K562 (cell line): ENCODE measurements at regions not wholly inside any gene's neighbourhood (a gene's known extent, or its start where the extent isn't known, plus 50 kb on each side); places are given as distances from the start of the nearest gene placed in this dataset.

ENCODE experiments used
- ATAC-seq: fragments of 200-7000 bp; cut with Tn5 transposase; 3 replicates; pipeline ENCODE4 v1.9.1; 2020; ENCODE audit warnings: moderate library complexity
- BruUV-seq: library from RNA; stranded (reverse); fragments of 400-500 nt; replicated peaks from 2 replicates; lab custom pipeline; 2021; lab: Mats Ljungman, UMichigan
- CTCF ChIA-PET: fragments of 300-600 bp; formaldehyde crosslinking; extraction: SDS; loops from one replicate; lab custom pipeline; 2021; ENCODE audit warnings: low intra/inter-chr PET ratio; lab: Yijun Ruan, JAX
- POLR2A ChIA-PET: fragments of 300-600, 350-650 bp; sonication (Branson Sonifier 250); formaldehyde crosslinking; extraction: SDS; loops from one replicate; lab custom pipeline; 2021; ENCODE audit warnings: antibody characterized with exemption, inconsistent platforms; lab: Yijun Ruan, JAX
- DNase-seq, 4 experiments: peaks; one replicate each; pipeline versions ENCODE4 v3.0.0 to v3.0.0-alpha.2; 2011 to 2018; ENCODE audit warnings: low spot score in 3 of 4, mixed read lengths in 3 of 4; ENCODE audit errors: extremely low read depth in 1 of 4
- FAIRE-seq: peaks from 2 replicates; lab custom pipeline; 2011; peaks lifted over from hg19 to GRCh38; lab: Jason Lieb, UNC
- H2AFZ ChIP-seq: 2 replicates; pipeline ENCODE4 v1.6.0; 2011; ENCODE audit warnings: low read depth, low read length, control low read depth, inconsistent platforms
- H3K27ac ChIP-seq: fragments of 200-600 bp; 3 replicates; pipeline ENCODE4 v1.8.0; 2011; ENCODE audit warnings: low read depth, mild to moderate bottlenecking, control low read depth, inconsistent platforms, low read length, moderate library complexity, mixed read lengths; ENCODE audit errors: extremely low read depth
- H3K27me3 ChIP-seq, 2 experiments: fragments of 300-600 bp in 1 of 2; 2 replicates in 1 of 2; 3 replicates in 1 of 2; pipeline versions ENCODE4 v1.6.0 to v1.8.0; 2011; ENCODE audit warnings: inconsistent platforms in 2 of 2, low read length in 2 of 2, mild to moderate bottlenecking in 1 of 2, mixed read lengths in 1 of 2, moderate library complexity in 1 of 2; ENCODE audit not compliant: control insufficient read depth in 2 of 2, insufficient read depth in 2 of 2
- H3K36me3 ChIP-seq: fragments of 300-600 bp; 3 replicates; pipeline ENCODE4 v1.8.0; 2011; ENCODE audit warnings: mild to moderate bottlenecking, low read length, inconsistent platforms; ENCODE audit not compliant: control insufficient read depth, insufficient read depth
- H3K4me1 ChIP-seq, 2 experiments: fragments of 200-600 bp in 1 of 2; replicated peaks in 1 of 2; 2 replicates in 1 of 2; 3 replicates in 1 of 2; pipeline versions ENCODE4 v1.5.1 to v1.8.0; 2011; ENCODE audit warnings: inconsistent platforms in 2 of 2, low read length in 2 of 2, mild to moderate bottlenecking in 1 of 2, mixed read lengths in 1 of 2, moderate library complexity in 1 of 2; ENCODE audit not compliant: control insufficient read depth in 2 of 2, insufficient read depth in 2 of 2
- H3K4me2 ChIP-seq: 2 replicates; pipeline ENCODE4 v1.6.1; 2011; ENCODE audit warnings: low read length, control low read depth, inconsistent platforms, mixed read lengths; ENCODE audit not compliant: insufficient read depth
- H3K4me3 ChIP-seq: fragments of 200-600 bp; sonication (generic), shearing (Covaris generic); 2 replicates; pipeline ENCODE4 v1.5.1; 2016; ENCODE audit warnings: control low read depth, inconsistent platforms
- H3K79me2 ChIP-seq: fragments of 200-600 bp; 3 replicates; pipeline ENCODE4 v1.8.0; 2011; ENCODE audit warnings: low read length, inconsistent platforms; ENCODE audit not compliant: control insufficient read depth, insufficient read depth
- H3K9ac ChIP-seq, 2 experiments: 2 replicates each; pipeline versions ENCODE4 v1.6.0 to v1.6.1; 2011; ENCODE audit warnings: low read depth in 2 of 2, low read length in 2 of 2, control low read depth in 1 of 2, inconsistent platforms in 1 of 2, mild to moderate bottlenecking in 1 of 2, mixed read lengths in 1 of 2; ENCODE audit not compliant: insufficient read depth in 1 of 2
- H3K9me1 ChIP-seq: one replicate; pipeline ENCODE4 v1.6.0; 2011; ENCODE audit warnings: inconsistent platforms, mild to moderate bottlenecking, low read length, moderate library complexity; ENCODE audit not compliant: control insufficient read depth, insufficient read depth
- H3K9me3 ChIP-seq: replicated peaks from 2 replicates; pipeline ENCODE4 v1.5.1; 2011; ENCODE audit warnings: low read depth, low read length, inconsistent platforms; ENCODE audit not compliant: control insufficient read depth, insufficient read depth
- H4K20me1 ChIP-seq: replicated peaks from 2 replicates; pipeline ENCODE4 v1.6.1; 2011; ENCODE audit warnings: low read length, inconsistent platforms, mixed read lengths; ENCODE audit not compliant: control insufficient read depth, insufficient read depth
- ARHGAP35 ChIP-seq: fragments of 450-650 bp; IDR thresholded peaks from 2 replicates; pipeline ENCODE4 v1.6.1; 2018; ENCODE audit not compliant: partially characterized antibody
- ELF1 ChIP-seq: fragments of 200-800 bp; sonication (Bioruptor generic); IDR thresholded peaks from 2 replicates; pipeline ENCODE4 v1.6.1; 2016; ENCODE audit warnings: missing genetic modification characterization, missing compliant biosample characterization
- MAFG ChIP-seq: fragments of 450-650 bp; conservative IDR thresholded peaks from 2 replicates; pipeline ENCODE4 v1.6.1; 2016; ENCODE audit warnings: missing genetic modification characterization, missing compliant biosample characterization
- PRDM10 ChIP-seq: fragments of 450-650 bp; IDR thresholded peaks from 2 replicates; pipeline ENCODE4 v1.6.1; 2018; ENCODE audit not compliant: partially characterized antibody
- WGBS: fragments of 100-300 bp; shearing (Covaris generic); methylation state at CpG from one replicate; pipeline ENCODE4 v1.1.6; 2016; ENCODE audit warnings: low coverage, mixed read lengths; ENCODE audit not compliant: insufficient coverage; ENCODE audit errors: missing lambda C conversion rate; 5-methylcytosine and 5-hydroxymethylcytosine counted together
- in situ Hi-C: fragments of 300-500 bp; cut with MboI; formaldehyde crosslinking; loops from 4 replicates; pipeline ENCODE4 v1.15.0; 2018; ENCODE audit warnings: inconsistent platforms, mixed read lengths
- intact Hi-C: fragments of 100-400 bp; cut with micrococcal nuclease; formaldehyde crosslinking; loops from 2 replicates; pipeline ENCODE4 v1.14.2; 2022

GRCh38 chr3:124415446-124415960 lies 314.7 kb upstream of the UMPS start (continued):
- TF ChIP-seq PRDM10, result no peak

GRCh38 chr3:124419303-124419702 lies 310.9 kb upstream of the UMPS start:
- BruUV-seq, result no TSS peak
- no peaks in the 10 kb centered on the region for H3K4me1 ChIP-seq
- no peak overlapping the region for H3K9ac ChIP-seq
- H3K36me3 ChIP-seq, result no peaks in the 10 kb centered on the region
- in situ Hi-C loops, result no loop called here
- DNase-seq (no peak), FAIRE-seq (no peak), ATAC-seq (no peak)
- intact Hi-C loops, result no loop called here
- H3K9me3 ChIP-seq, result no peaks in the 10 kb centered on the region
- H3K4me3 ChIP-seq, result no peak overlapping the region
- TF ChIP-seq MAFG (tag), result no peak
- no peak for TF ChIP-seq ARHGAP35
- TF ChIP-seq ELF1 (tag), result no peak
- H3K4me2 ChIP-seq, result no peak overlapping the region
- no peak overlapping the region for H3K27ac ChIP-seq
- ChIA-PET CTCF (no interaction called here), POLR2A (no interaction called here)
- no peak overlapping the region for H2AFZ ChIP-seq
- WGBS, result 0% methylated on average over 3 of the region's 3 CpGs
- no peaks in the 10 kb centered on the region for H4K20me1 ChIP-seq
- H3K9me1 ChIP-seq, result no peaks in the 10 kb centered on the region
- H3K79me2 ChIP-seq, result no peaks in the 10 kb centered on the region
- peaks cover 0 to 7% of the 10 kb centered on the region in 2 experiments; a peak in 1 of 5 replicates for H3K27me3 ChIP-seq
